Liver (tissue), 3 donors: ENCODE measurements at regions not wholly inside any gene's neighbourhood (a gene's known extent, or its start where the extent isn't known, plus 50 kb on each side); places are given as distances from the start of the nearest gene placed in this dataset.

ENCODE experiments used
- RAD21 ChIP-seq, 2 donors: IDR thresholded peaks; 2 replicates each; pipeline ENCODE4 v1.6.1; 2016; ENCODE audit warnings: antibody characterized with exemption in 2 of 2, mild to moderate bottlenecking in 2 of 2
- TF ChIP-seq, protein P1 (sequence below): IDR thresholded peaks from 2 replicates; pipeline ENCODE4 v1.6.1; 2016; ENCODE audit warnings: antibody characterized with exemption
- TF ChIP-seq, protein P2 (sequence below): fragments of 150-350 bp; IDR thresholded peaks from 2 replicates; pipeline ENCODE4 v1.5.1; 2017; ENCODE audit warnings: improper control_type of control experiment, low read depth, low read length; ENCODE audit not compliant: missing input control
- donor health status: healthy.
- donor health status: healthy.

DNA sequence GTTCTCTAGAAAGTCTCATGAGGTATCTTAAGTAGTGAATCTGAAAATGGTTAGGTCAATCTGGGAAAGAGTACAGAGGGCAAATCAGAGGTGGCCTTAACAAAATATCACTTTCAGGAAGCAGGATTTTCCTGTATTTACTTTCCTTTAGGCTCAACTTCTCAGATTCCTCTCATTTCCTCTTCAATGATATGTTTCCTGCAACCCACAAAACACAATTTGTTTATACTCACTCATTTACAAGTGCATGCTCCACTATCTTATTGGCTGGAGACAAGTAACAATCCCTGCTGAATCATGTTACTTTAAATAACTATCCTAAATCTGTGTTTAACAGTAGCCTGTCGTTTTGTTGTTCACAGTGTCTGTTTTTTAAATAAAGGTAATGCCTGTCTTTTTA lies 228.1 kb downstream of the DSC3 start:
- TF ChIP-seq, protein P1, sequence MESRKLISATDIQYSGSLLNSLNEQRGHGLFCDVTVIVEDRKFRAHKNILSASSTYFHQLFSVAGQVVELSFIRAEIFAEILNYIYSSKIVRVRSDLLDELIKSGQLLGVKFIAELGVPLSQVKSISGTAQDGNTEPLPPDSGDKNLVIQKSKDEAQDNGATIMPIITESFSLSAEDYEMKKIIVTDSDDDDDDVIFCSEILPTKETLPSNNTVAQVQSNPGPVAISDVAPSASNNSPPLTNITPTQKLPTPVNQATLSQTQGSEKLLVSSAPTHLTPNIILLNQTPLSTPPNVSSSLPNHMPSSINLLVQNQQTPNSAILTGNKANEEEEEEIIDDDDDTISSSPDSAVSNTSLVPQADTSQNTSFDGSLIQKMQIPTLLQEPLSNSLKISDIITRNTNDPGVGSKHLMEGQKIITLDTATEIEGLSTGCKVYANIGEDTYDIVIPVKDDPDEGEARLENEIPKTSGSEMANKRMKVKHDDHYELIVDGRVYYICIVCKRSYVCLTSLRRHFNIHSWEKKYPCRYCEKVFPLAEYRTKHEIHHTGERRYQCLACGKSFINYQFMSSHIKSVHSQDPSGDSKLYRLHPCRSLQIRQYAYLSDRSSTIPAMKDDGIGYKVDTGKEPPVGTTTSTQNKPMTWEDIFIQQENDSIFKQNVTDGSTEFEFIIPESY: no peak
- TF ChIP-seq, protein P2, sequence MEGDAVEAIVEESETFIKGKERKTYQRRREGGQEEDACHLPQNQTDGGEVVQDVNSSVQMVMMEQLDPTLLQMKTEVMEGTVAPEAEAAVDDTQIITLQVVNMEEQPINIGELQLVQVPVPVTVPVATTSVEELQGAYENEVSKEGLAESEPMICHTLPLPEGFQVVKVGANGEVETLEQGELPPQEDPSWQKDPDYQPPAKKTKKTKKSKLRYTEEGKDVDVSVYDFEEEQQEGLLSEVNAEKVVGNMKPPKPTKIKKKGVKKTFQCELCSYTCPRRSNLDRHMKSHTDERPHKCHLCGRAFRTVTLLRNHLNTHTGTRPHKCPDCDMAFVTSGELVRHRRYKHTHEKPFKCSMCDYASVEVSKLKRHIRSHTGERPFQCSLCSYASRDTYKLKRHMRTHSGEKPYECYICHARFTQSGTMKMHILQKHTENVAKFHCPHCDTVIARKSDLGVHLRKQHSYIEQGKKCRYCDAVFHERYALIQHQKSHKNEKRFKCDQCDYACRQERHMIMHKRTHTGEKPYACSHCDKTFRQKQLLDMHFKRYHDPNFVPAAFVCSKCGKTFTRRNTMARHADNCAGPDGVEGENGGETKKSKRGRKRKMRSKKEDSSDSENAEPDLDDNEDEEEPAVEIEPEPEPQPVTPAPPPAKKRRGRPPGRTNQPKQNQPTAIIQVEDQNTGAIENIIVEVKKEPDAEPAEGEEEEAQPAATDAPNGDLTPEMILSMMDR: no peak
- TF ChIP-seq RAD21 (IDR thresholded peaks at IDR 0.05): no peak
